ENCODE measurements at regions not wholly inside any gene's neighbourhood (a gene's known extent, or its start where the extent isn't known, plus 50 kb on each side); places are given as distances from the start of the nearest gene placed in this dataset.

- Mint-ChIP-seq H3K9me3 (peaks cover 4% of the 10 kb centered on the region), H3K4me1 (ENCODE audit: low read depth) (no peaks in the 10 kb centered on the region)
These were observed 78.2 kb upstream of the PDE5A start for GRCh38 chr4:119706804-119707203.

GRCh38 chr4:119697887-119698393 is 69.3 kb upstream of the PDE5A start:
- no peak overlapping the region for H3K27ac Mint-ChIP-seq

More at GRCh38 chr4:119706804-119707203, 78.2 kb upstream of the PDE5A start:
- no peak overlapping the region for H3K4me3 Mint-ChIP-seq
- H3K27me3 Mint-ChIP-seq, result peaks cover 8% of the 10 kb centered on the region
- no peak overlapping the region for H3K27ac Mint-ChIP-seq
- no peaks in the 10 kb centered on the region for H3K36me3 Mint-ChIP-seq (ENCODE audit: low read depth)

GRCh38 chr4:119696963-119697362 is 68.4 kb upstream of the PDE5A start:
- no peak overlapping the region for H3K4me3 Mint-ChIP-seq
- peaks cover 4% of the 10 kb centered on the region for H3K9me3 Mint-ChIP-seq
- peaks cover 15% of the 10 kb centered on the region for H3K27me3 Mint-ChIP-seq
- H3K4me1 Mint-ChIP-seq (ENCODE audit: low read depth), result no peaks in the 10 kb centered on the region
- no peaks in the 10 kb centered on the region for H3K36me3 Mint-ChIP-seq (ENCODE audit: low read depth)
- H3K27ac Mint-ChIP-seq, result no peak overlapping the region

More at GRCh38 chr4:119697887-119698393, 69.3 kb upstream of the PDE5A start:
- Mint-ChIP-seq H3K9me3 (peaks cover 4% of the 10 kb centered on the region), H3K36me3 (ENCODE audit: low read depth) (no peaks in the 10 kb centered on the region), H3K4me1 (ENCODE audit: low read depth) (no peaks in the 10 kb centered on the region), H3K4me3 (no peak overlapping the region), H3K27me3 (peaks cover 14% of the 10 kb centered on the region)

- peaks cover 15% of the 10 kb centered on the region for H3K9me3 Mint-ChIP-seq
These were observed 66.6 kb upstream of the PDE5A start for GRCh38 chr4:119695216-119695615.

GRCh38 chr4:119693126-119693525 is 64.5 kb upstream of the PDE5A start:
- no peaks in the 10 kb centered on the region for H3K36me3 Mint-ChIP-seq (ENCODE audit: low read depth)

More at GRCh38 chr4:119695216-119695615, 66.6 kb upstream of the PDE5A start:
- H3K4me3 Mint-ChIP-seq, result no peak overlapping the region
- peaks cover 18% of the 10 kb centered on the region for H3K27me3 Mint-ChIP-seq
- no peak overlapping the region for H3K27ac Mint-ChIP-seq
- H3K36me3 Mint-ChIP-seq (ENCODE audit: low read depth), result no peaks in the 10 kb centered on the region
- no peaks in the 10 kb centered on the region for H3K4me1 Mint-ChIP-seq (ENCODE audit: low read depth)

GRCh38 chr4:119692001-119692400 is 63.4 kb upstream of the PDE5A start:
- peaks cover 8% of the 10 kb centered on the region for H3K27me3 Mint-ChIP-seq
- H3K36me3 Mint-ChIP-seq (ENCODE audit: low read depth), result no peaks in the 10 kb centered on the region
- no peaks in the 10 kb centered on the region for H3K4me1 Mint-ChIP-seq (ENCODE audit: low read depth)
- H3K4me3 Mint-ChIP-seq, result no peak overlapping the region
- H3K27ac Mint-ChIP-seq, result no peak overlapping the region
- peaks cover 12% of the 10 kb centered on the region for H3K9me3 Mint-ChIP-seq

More at GRCh38 chr4:119693126-119693525, 64.5 kb upstream of the PDE5A start:
- Mint-ChIP-seq H3K27me3 (peaks cover 8% of the 10 kb centered on the region), H3K4me3 (no peak overlapping the region), H3K4me1 (ENCODE audit: low read depth) (no peaks in the 10 kb centered on the region), H3K9me3 (peaks cover 12% of the 10 kb centered on the region), H3K27ac (no peak overlapping the region)

- H3K9me3 Mint-ChIP-seq, result peaks cover 17% of the 10 kb centered on the region
- H3K4me1 Mint-ChIP-seq (ENCODE audit: low read depth), result no peaks in the 10 kb centered on the region
- no peak overlapping the region for H3K27ac Mint-ChIP-seq
- peaks cover 13% of the 10 kb centered on the region for H3K27me3 Mint-ChIP-seq
- no peaks in the 10 kb centered on the region for H3K36me3 Mint-ChIP-seq (ENCODE audit: low read depth)
- no peak overlapping the region for H3K4me3 Mint-ChIP-seq
These were observed 62.3 kb upstream of the PDE5A start for GRCh38 chr4:119690871-119691270.

GRCh38 chr4:119688446-119688845 is 59.8 kb upstream of the PDE5A start:
- peaks cover 17% of the 10 kb centered on the region for H3K9me3 Mint-ChIP-seq
- H3K27ac Mint-ChIP-seq, result no peak overlapping the region
- H3K4me1 Mint-ChIP-seq (ENCODE audit: low read depth), result no peaks in the 10 kb centered on the region
- H3K4me3 Mint-ChIP-seq, result no peak overlapping the region
- no peaks in the 10 kb centered on the region for H3K36me3 Mint-ChIP-seq (ENCODE audit: low read depth)
- peaks cover 13% of the 10 kb centered on the region for H3K27me3 Mint-ChIP-seq

- H3K27me3 Mint-ChIP-seq, result peaks cover 8% of the 10 kb centered on the region
- H3K36me3 Mint-ChIP-seq (ENCODE audit: low read depth), result no peaks in the 10 kb centered on the region
- H3K4me1 Mint-ChIP-seq (ENCODE audit: low read depth), result no peaks in the 10 kb centered on the region
- H3K9me3 Mint-ChIP-seq, result peaks cover 5% of the 10 kb centered on the region
- H3K27ac Mint-ChIP-seq, result no peak overlapping the region
- no peak overlapping the region for H3K4me3 Mint-ChIP-seq
These were observed 55.9 kb upstream of the PDE5A start for GRCh38 chr4:119684463-119684862.

- H3K27ac Mint-ChIP-seq, result no peak overlapping the region
- peaks cover 5% of the 10 kb centered on the region for H3K9me3 Mint-ChIP-seq
- H3K27me3 Mint-ChIP-seq, result peaks cover 8% of the 10 kb centered on the region
- H3K36me3 Mint-ChIP-seq (ENCODE audit: low read depth), result no peaks in the 10 kb centered on the region
- no peak overlapping the region for H3K4me3 Mint-ChIP-seq
- H3K4me1 Mint-ChIP-seq (ENCODE audit: low read depth), result no peaks in the 10 kb centered on the region
These were observed 54.9 kb upstream of the PDE5A start for GRCh38 chr4:119683518-119683917.

- Mint-ChIP-seq H3K4me3 (no peak overlapping the region), H3K36me3 (ENCODE audit: low read depth) (no peaks in the 10 kb centered on the region), H3K9me3 (peaks cover 5% of the 10 kb centered on the region), H3K4me1 (ENCODE audit: low read depth) (no peaks in the 10 kb centered on the region), H3K27me3 (peaks cover 8% of the 10 kb centered on the region), H3K27ac (no peak overlapping the region)
These were observed 53.5 kb upstream of the PDE5A start for GRCh38 chr4:119682099-119682498.

GRCh38 chr4:119679251-119679650 is 50.6 kb upstream of the PDE5A start:
- Mint-ChIP-seq H3K36me3 (ENCODE audit: low read depth) (no peaks in the 10 kb centered on the region), H3K27me3 (peaks cover 3% of the 10 kb centered on the region), H3K4me3 (no peak overlapping the region), H3K27ac (no peak overlapping the region), H3K9me3 (no peaks in the 10 kb centered on the region), H3K4me1 (ENCODE audit: low read depth) (no peaks in the 10 kb centered on the region)

- no peak overlapping the region for H3K27ac Mint-ChIP-seq
- no peaks in the 10 kb centered on the region for H3K36me3 Mint-ChIP-seq (ENCODE audit: low read depth)
- H3K9me3 Mint-ChIP-seq, result no peaks in the 10 kb centered on the region
- H3K4me1 Mint-ChIP-seq (ENCODE audit: low read depth), result no peaks in the 10 kb centered on the region
- peaks cover 3% of the 10 kb centered on the region for H3K27me3 Mint-ChIP-seq
- H3K4me3 Mint-ChIP-seq, result no peak overlapping the region
These were observed 50.2 kb upstream of the PDE5A start for GRCh38 chr4:119678761-119679160.

Measured in stimulated activated naive CD8-positive, alpha-beta T cell treated with anti-CD3 and anti-CD28 coated beads, Interleukin-15, Interleukin-2, amounts not matched to agents 100 ng/mL and 50 ng/mL, for 24 hours (primary cell).